GM18519 (cell line): ENCODE measurements at regions not wholly inside any gene's neighbourhood (a gene's known extent, or its start where the extent isn't known, plus 50 kb on each side); places are given as distances from the start of the nearest gene placed in this dataset.

Source experiments
- ATAC-seq: cut with Tn5 transposase; IDR thresholded peaks from one replicate; pipeline ENCODE4 v1.9.1; 2021; ENCODE audit warnings: mild to moderate bottlenecking, moderate library complexity; ENCODE audit not compliant: unreplicated experiment, low FRiP score

GRCh38 chr1:191851799-191852595 is 306.3 kb upstream of the RGS18 start:
- no peak for ATAC-seq

- ATAC-seq, result no peak
These were observed 305.4 kb upstream of the RGS18 start for GRCh38 chr1:191852907-191853306.

GRCh38 chr1:191857600-191857999 is 300.7 kb upstream of the RGS18 start:
- ATAC-seq, result no peak

- no peak for ATAC-seq
These were observed 292.8 kb upstream of the RGS18 start for GRCh38 chr1:191865479-191865878.

- no peak for ATAC-seq
These were observed 292.1 kb upstream of the RGS18 start for GRCh38 chr1:191866155-191866554.

- peak; percentile 50 for ATAC-seq
These were observed 288.4 kb upstream of the RGS18 start for GRCh38 chr1:191869790-191870312.

GRCh38 chr1:191870490-191870889 is 287.8 kb upstream of the RGS18 start:
- ATAC-seq, result peak; percentile 34

- ATAC-seq, result no peak
These were observed 282.3 kb upstream of the RGS18 start for GRCh38 chr1:191875994-191876393.

- no peak for ATAC-seq
These were observed 281.6 kb upstream of the RGS18 start for GRCh38 chr1:191876631-191877030.

- no peak for ATAC-seq
These were observed 275.4 kb upstream of the RGS18 start for GRCh38 chr1:191882870-191883269.

- ATAC-seq, result peak; percentile 52
These were observed 271.3 kb upstream of the RGS18 start for GRCh38 chr1:191886977-191887376.

GRCh38 chr1:191888996-191889622 is 269.2 kb upstream of the RGS18 start:
- ATAC-seq, result no peak

GRCh38 chr1:191889623-191890003 is 268.6 kb upstream of the RGS18 start:
- no peak for ATAC-seq

- ATAC-seq, result no peak
These were observed 267.7 kb upstream of the RGS18 start for GRCh38 chr1:191890433-191891088.

- ATAC-seq, result no peak
These were observed 265.5 kb upstream of the RGS18 start for GRCh38 chr1:191892716-191893115.

GRCh38 chr1:191895049-191895448 is 263.2 kb upstream of the RGS18 start:
- no peak for ATAC-seq

- no peak for ATAC-seq
These were observed 262.7 kb upstream of the RGS18 start for GRCh38 chr1:191895462-191896058.

GRCh38 chr1:191897134-191897533 is 261.1 kb upstream of the RGS18 start:
- ATAC-seq, result no peak

- no peak for ATAC-seq
These were observed 256.6 kb upstream of the RGS18 start for GRCh38 chr1:191901651-191902050.

- no peak for ATAC-seq
These were observed 253.3 kb upstream of the RGS18 start for GRCh38 chr1:191904991-191905390.

- ATAC-seq, result no peak
These were observed 252.5 kb upstream of the RGS18 start for GRCh38 chr1:191905781-191906180.
